Suprapubic skin (tissue), 4 donors: ENCODE measurements at regions not wholly inside any gene's neighbourhood (a gene's known extent, or its start where the extent isn't known, plus 50 kb on each side); places are given as distances from the start of the nearest gene placed in this dataset.

Source experiments
- EP300 ChIP-seq: sonication (generic); formaldehyde crosslinking; IDR thresholded peaks from one replicate; pipeline ENCODE4 v1.6.1; 2017; ENCODE audit warnings: antibody characterized with exemption
- POLR2A ChIP-seq, 2 donors: fragments of 450-650 bp; IDR thresholded peaks; one replicate each; pipeline ENCODE4 v1.6.1; 2017; ENCODE audit warnings: antibody characterized with exemption in 2 of 2, mild to moderate bottlenecking in 2 of 2, moderate library complexity in 2 of 2
- POLR2AphosphoS5 ChIP-seq, 3 donors: sonication (generic); formaldehyde crosslinking; IDR thresholded peaks; one replicate each; pipeline ENCODE4 v1.6.1; 2017; ENCODE audit warnings: antibody characterized with exemption in 3 of 3
- TF ChIP-seq, protein P1 (sequence below), 2 donors: fragments of 200-600 bp in 1 of 2; fragments of 450-650 bp in 1 of 2; sonication (generic) in 1 of 2; IDR thresholded peaks; one replicate each; pipeline ENCODE4 v1.5.1; 2016 to 2019; ENCODE audit warnings: antibody characterized with exemption in 2 of 2, mild to moderate bottlenecking in 1 of 2, moderate library complexity in 1 of 2

DNA sequence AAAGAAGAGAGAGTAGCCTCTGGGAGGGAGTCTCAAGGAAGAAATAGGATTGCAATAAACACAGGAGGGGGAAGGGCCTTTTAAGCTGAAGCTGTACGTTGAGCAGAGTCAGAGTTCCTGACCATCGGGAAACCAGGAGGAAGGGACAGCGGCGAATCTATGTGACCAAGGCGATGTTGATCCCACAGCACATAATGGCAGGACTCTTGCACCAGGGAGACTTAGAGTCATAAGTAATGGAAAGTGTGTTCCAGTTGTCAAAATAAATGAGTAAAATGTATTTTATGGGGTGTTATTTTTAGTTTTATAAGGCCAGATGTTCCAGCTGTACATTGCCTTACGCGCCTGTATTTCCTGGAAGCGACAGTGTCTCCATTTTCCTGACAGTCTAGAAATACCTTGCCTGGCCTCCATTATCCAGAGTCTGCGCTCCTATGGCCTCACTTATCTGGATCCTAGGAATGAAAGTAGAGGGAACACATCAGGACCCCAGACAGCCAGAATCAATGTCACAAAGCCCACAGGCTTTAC is 152.8 kb upstream of the COPS8 start:
- TF ChIP-seq POLR2A (IDR thresholded peaks at IDR 0.05), result no peak
- no peak for TF ChIP-seq EP300
- TF ChIP-seq, protein P1, sequence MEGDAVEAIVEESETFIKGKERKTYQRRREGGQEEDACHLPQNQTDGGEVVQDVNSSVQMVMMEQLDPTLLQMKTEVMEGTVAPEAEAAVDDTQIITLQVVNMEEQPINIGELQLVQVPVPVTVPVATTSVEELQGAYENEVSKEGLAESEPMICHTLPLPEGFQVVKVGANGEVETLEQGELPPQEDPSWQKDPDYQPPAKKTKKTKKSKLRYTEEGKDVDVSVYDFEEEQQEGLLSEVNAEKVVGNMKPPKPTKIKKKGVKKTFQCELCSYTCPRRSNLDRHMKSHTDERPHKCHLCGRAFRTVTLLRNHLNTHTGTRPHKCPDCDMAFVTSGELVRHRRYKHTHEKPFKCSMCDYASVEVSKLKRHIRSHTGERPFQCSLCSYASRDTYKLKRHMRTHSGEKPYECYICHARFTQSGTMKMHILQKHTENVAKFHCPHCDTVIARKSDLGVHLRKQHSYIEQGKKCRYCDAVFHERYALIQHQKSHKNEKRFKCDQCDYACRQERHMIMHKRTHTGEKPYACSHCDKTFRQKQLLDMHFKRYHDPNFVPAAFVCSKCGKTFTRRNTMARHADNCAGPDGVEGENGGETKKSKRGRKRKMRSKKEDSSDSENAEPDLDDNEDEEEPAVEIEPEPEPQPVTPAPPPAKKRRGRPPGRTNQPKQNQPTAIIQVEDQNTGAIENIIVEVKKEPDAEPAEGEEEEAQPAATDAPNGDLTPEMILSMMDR (IDR thresholded peaks at IDR 0.05), result no peak
- TF ChIP-seq POLR2AphosphoS5 (IDR thresholded peaks at IDR 0.05), result no peak
